ENCODE measurements at regions not wholly inside any gene's neighbourhood (a gene's known extent, or its start where the extent isn't known, plus 50 kb on each side); places are given as distances from the start of the nearest gene placed in this dataset.

GRCh38 chr2:2743164-2743571 lies 412.1 kb upstream of the MYT1L start:
- H3K79me2 ChIP-seq (ENCODE audit: control insufficient read depth, low read length), result no peaks in the 10 kb centered on the region
- H4K20me1 ChIP-seq (ENCODE audit: control insufficient read depth, insufficient read depth, low read depth, low read length), result no peaks in the 10 kb centered on the region
- H3K27me3 ChIP-seq (ENCODE audit: control insufficient read depth, low read length), result no peaks in the 10 kb centered on the region
- no peak overlapping the region for H3K4me2 ChIP-seq (ENCODE audit: low read length)
- TF ChIP-seq EZH2phosphoT487 (IDR thresholded peaks at IDR 0.05; ENCODE audit: borderline replicate concordance, low read length), result no peak
- TF ChIP-seq CTCF (IDR thresholded peaks at IDR 0.05; ENCODE audit: low read depth, low read length, poor library complexity, severe bottlenecking), result no peak
- no peak overlapping the region for H3K4me3 ChIP-seq (ENCODE audit: low read length)
- no peaks in the 10 kb centered on the region for H3F3A ChIP-seq (ENCODE audit: control insufficient read depth, insufficient read depth)
- no peaks in the 10 kb centered on the region for H3K4me1 ChIP-seq (ENCODE audit: control insufficient read depth, low read length)
- no peaks in the 10 kb centered on the region for H3K36me3 ChIP-seq (ENCODE audit: control insufficient read depth, low read length)
- H3K9me3 ChIP-seq (ENCODE audit: control insufficient read depth, insufficient read depth, low read length), result no peaks in the 10 kb centered on the region
- H3K9me2 ChIP-seq (replicated peaks; ENCODE audit: control insufficient read depth, low read length), result no peaks in the 10 kb centered on the region
- H3K27ac ChIP-seq (ENCODE audit: low read depth, low read length), result no peak overlapping the region

- Histone ChIP-seq H3F3A (ENCODE audit: control insufficient read depth, insufficient read depth) (no peaks in the 10 kb centered on the region), H3K9me2 (replicated peaks; ENCODE audit: control insufficient read depth, low read length) (no peaks in the 10 kb centered on the region), H3K9me3 (ENCODE audit: control insufficient read depth, insufficient read depth, low read length) (no peaks in the 10 kb centered on the region), H3K36me3 (ENCODE audit: control insufficient read depth, low read length) (no peaks in the 10 kb centered on the region), H3K79me2 (ENCODE audit: control insufficient read depth, low read length) (no peaks in the 10 kb centered on the region), H3K27me3 (ENCODE audit: control insufficient read depth, low read length) (no peaks in the 10 kb centered on the region), H3K4me1 (ENCODE audit: control insufficient read depth, low read length) (no peaks in the 10 kb centered on the region), H4K20me1 (ENCODE audit: control insufficient read depth, insufficient read depth, low read depth, low read length) (no peaks in the 10 kb centered on the region), H3K4me2 (ENCODE audit: low read length) (no peak overlapping the region), H3K4me3 (ENCODE audit: low read length) (no peak overlapping the region), H3K27ac (ENCODE audit: low read depth, low read length) (no peak overlapping the region)
- TF ChIP-seq EZH2phosphoT487 (IDR thresholded peaks at IDR 0.05; ENCODE audit: borderline replicate concordance, low read length) (no peak), CTCF (IDR thresholded peaks at IDR 0.05; ENCODE audit: low read depth, low read length, poor library complexity, severe bottlenecking) (no peak)
Measured at GRCh38 chr2:2742726-2743125, 411.7 kb upstream of the MYT1L start.

GRCh38 chr2:2740238-2740775 lies 409.2 kb upstream of the MYT1L start:
- Histone ChIP-seq H3K9me2 (replicated peaks; ENCODE audit: control insufficient read depth, low read length) (no peaks in the 10 kb centered on the region), H3K36me3 (ENCODE audit: control insufficient read depth, low read length) (no peaks in the 10 kb centered on the region), H3F3A (ENCODE audit: control insufficient read depth, insufficient read depth) (no peaks in the 10 kb centered on the region), H3K4me2 (ENCODE audit: low read length) (no peak overlapping the region), H3K79me2 (ENCODE audit: control insufficient read depth, low read length) (no peaks in the 10 kb centered on the region), H4K20me1 (ENCODE audit: control insufficient read depth, insufficient read depth, low read depth, low read length) (no peaks in the 10 kb centered on the region), H3K4me3 (ENCODE audit: low read length) (no peak overlapping the region), H3K4me1 (ENCODE audit: control insufficient read depth, low read length) (no peaks in the 10 kb centered on the region), H3K9me3 (ENCODE audit: control insufficient read depth, insufficient read depth, low read length) (no peaks in the 10 kb centered on the region), H3K27me3 (ENCODE audit: control insufficient read depth, low read length) (no peaks in the 10 kb centered on the region), H3K27ac (ENCODE audit: low read depth, low read length) (no peak overlapping the region)
- TF ChIP-seq CTCF (IDR thresholded peaks at IDR 0.05; ENCODE audit: low read depth, low read length, poor library complexity, severe bottlenecking) (no peak), EZH2phosphoT487 (IDR thresholded peaks at IDR 0.05; ENCODE audit: borderline replicate concordance, low read length) (no peak)

Measured in DOHH2 (cell line).